ENCODE measurements at regions not wholly inside any gene's neighbourhood (a gene's known extent, or its start where the extent isn't known, plus 50 kb on each side); places are given as distances from the start of the nearest gene placed in this dataset.
"Not testable (repeated sequence)": the region's sequence is repeated elsewhere in the genome, so short reads cannot be mapped to it uniquely, and the experiment has no call there.

- DNase-seq (ENCODE audit: low spot score): no peak
Measured at GRCh38 chr4:38523524-38524448, 140.2 kb upstream of the KLF3 start.

- no peak for DNase-seq (ENCODE audit: low spot score)
Measured at GRCh38 chr4:38526412-38526811, 137.6 kb upstream of the KLF3 start.

DNA sequence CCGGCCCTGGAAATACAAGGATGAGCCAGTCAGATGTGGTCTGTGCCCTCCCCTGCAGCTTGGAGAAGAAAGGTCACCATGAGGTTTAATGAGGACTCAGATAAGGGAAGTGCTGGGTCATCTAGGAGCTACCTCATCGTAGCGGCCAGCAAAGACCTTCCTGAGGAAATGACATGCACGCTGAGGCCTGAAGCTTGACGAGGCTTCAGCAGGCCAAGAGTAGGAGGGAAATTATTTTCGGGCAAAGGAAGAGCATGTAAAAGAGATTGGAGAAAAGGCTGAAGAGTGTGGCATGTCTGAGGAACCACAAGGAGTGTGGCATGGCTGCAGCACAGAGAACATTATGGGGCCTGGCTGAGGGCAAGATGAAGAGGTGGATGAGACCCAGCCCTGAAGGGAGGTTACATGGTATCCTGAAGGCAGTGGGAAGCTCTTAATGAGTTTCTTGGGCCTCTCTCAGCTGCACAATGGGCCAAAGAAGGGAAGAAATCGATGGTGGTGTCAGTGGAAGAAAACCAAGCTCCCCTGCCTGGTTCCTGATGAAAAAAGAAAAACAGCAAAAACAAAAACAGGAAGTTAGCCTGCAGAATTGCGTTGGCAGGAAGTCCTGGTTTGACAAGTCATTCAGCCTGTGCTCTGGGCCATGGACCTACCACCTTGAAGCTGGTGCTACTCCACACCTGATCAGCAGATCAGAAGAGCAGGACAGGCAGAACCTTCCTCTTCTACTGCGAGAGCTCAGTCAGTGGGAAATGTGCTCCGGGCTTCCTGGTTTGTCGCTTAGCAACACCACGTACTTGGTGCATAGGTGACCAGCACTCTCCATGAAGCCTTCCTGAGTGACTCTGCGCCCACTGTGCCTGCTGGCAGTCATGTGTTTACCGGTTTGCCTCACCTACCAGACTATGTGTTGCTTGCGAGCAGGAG lies 134.5 kb upstream of the KLF3 start:
- DNase-seq (ENCODE audit: low spot score): no peak

DNA sequence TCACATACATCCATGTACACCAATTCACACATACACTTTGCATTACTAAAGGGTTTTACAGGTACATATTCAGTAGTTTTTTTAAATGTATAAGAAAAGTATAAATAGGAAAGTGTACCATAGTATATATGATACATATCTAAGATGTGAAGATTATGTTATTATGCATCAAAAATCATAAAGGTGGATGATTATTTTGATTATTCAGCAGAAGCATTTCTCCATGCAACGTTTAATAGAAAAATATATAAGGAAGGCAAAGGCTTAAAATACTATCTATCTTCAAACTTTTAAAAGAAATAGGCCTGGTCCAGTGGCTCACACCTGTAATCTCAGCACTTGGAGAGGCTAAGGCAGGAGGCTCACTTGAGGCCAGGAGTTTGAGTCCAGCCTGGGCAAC lies 133.5 kb upstream of the KLF3 start:
- no peak for DNase-seq (ENCODE audit: low spot score)

- DNase-seq (ENCODE audit: low spot score): no peak
Measured at GRCh38 chr4:38531141-38531727, 132.8 kb upstream of the KLF3 start.

- no peak for DNase-seq (ENCODE audit: low spot score)
Measured at GRCh38 chr4:38532908-38533499, 131.0 kb upstream of the KLF3 start.

GRCh38 chr4:38534344-38535045 lies 129.5 kb upstream of the KLF3 start:
- DNase-seq (ENCODE audit: low spot score): no peak

DNA sequence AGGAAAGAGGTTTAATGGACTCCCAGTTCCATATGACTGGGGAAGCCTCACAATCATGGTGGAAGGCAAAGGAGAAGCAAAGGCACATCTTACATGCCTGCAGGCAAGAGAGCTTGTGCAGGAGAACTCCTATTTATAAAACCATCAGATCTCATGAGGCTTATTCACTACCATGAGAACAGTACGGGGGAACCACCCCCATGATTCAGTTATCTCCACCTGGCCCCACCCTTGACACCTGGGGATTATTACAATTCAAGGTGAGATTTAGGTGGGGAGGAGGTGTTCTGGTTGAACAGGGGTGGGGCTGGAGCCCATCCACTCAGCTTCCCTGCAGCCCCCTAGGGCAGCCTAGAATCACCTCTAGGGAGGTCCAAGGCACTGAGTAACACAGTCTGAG lies 128.9 kb upstream of the KLF3 start:
- DNase-seq (ENCODE audit: low spot score): not testable (repeated sequence)

DNA sequence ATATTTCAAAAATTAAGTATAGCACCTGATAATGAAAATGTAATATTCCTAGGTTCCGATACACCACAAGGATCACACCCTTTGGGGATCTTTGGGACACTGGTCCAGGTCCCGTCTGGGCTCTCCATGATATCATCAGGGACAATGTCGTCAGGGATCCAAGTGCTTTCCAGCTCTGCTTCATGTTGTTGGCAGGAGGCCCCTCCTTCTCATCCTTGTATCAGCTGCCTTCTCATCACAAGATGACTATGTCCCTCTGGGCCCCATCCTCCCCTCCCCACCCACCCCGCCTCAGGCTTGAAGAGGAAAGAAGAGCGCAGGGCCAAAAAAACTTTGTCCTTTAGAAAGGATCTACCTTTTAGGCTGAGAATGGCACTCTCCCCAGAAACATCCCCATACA lies 128.3 kb upstream of the KLF3 start:
- no peak for DNase-seq (ENCODE audit: low spot score)

DNA sequence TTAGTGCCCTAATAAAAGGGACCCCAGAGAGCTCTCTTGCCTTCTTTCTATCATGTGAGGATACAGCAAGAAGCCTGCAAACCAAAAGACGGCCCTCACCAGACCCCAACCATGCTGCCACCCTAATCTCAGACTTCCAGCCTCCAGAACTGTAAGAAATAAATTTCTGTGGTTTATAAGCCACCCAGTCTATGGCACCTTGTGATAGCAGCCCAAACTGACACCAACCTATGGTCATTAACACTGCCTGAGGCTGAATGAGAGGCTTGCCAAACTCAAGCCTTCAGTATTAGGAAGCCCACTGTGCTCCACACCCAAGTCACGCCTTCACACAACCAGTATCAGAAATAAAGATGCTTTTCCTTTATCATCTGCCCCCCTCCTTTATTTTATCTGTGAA lies 127.3 kb upstream of the KLF3 start:
- DNase-seq (ENCODE audit: low spot score): no peak

GRCh38 chr4:38537666-38538065 lies 126.3 kb upstream of the KLF3 start:
- DNase-seq (ENCODE audit: low spot score): no peak

GRCh38 chr4:38538517-38538916 lies 125.5 kb upstream of the KLF3 start:
- DNase-seq (ENCODE audit: low spot score): no peak

DNA sequence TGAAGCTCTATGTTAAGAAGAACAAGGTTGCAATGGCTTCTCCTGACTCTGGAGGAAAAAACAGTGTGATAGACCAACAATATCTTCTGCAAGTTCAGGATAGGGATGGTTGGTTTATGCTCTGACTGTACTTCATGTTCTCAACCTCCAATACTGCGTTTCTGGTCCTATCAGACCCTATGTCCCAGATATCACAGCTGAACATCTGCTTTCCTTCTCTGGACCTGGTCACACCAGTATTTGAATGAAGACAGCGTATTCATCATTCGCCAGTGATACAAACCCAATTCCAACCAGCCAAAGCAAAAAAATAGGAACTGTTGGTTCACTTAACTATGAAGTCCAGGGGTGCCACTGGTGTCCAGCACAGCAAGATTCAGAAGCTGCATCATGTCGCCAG lies 124.5 kb upstream of the KLF3 start:
- no peak for DNase-seq (ENCODE audit: low spot score)

DNA sequence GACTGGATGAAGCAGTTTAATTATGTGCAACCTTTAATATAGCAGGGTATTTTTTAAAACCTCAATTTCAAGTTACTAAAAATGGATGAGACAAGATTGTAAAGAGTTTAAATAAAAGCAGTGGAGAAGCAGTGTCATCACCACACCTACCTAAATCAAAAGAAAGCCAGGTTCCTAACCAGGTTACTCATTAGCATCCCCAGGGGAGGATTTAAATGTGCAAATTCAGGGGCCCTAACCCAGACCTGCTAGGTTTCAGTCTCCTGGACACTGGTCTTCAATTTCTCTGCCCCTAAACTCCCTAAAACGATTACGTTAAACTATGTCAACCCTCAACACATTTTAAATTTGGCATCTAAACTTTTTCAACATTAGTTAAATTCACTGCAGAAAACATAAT lies 116.9 kb upstream of the KLF3 start:
- no peak for DNase-seq (ENCODE audit: low spot score)

DNA sequence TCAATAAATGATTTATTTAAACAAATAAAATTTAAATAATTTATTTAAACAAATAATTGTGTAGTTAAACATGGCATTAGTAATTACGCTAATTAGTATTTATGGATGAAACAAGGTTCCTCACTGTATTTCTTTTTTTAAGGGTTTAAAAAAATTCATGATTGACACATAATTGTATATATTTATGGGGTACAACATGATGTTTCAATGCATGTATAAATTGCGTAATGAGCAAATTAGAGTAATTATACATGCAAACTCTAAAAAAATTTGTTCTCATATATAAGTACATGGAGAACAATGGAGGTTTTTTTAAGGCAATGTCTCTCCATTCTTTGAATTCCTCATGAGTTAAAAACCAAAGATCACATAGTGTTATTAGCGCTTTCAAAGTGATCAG lies 115.7 kb upstream of the KLF3 start:
- no peak for DNase-seq (ENCODE audit: low spot score)

DNA sequence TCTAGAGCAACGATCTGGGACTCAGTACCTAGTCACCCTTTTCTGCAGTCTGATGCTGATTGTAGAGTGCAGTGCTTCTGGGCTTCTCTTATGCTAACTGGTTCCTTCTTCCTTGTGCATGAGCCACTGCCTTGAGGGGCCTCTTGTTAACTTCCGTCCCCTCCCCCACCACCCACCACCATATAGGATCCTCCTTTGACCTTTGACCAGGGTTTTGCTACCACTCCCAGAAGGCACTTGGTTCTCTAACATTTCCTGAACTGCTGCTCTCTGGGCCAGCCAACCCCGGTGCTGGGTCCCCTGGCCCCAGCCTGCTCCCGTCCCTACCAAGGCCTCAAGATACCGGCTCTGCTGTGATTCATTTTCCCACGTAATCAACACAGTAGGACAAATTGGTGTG lies 104.6 kb upstream of the KLF3 start:
- DNase-seq (ENCODE audit: low spot score): no peak

DNA sequence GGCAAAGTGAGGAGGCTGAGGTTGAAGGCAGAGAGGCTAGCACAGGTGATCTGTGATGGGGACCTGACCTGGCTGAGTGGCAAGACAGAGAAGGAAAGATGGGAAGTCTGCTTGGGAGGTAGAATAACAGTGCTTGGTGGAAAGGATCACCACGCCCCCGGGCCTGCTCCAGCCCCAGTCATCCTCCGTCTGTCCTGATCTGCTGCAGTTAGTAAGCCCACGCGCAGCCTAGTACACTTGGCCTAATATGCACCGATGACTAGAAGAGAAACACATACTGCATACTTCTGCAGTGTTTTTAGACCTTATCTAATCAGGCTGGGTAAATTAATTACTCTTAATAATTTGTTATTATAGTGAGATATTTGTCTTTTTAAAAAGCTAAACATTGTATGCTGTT lies 103.7 kb upstream of the KLF3 start:
- DNase-seq (ENCODE audit: low spot score): no peak

DNA sequence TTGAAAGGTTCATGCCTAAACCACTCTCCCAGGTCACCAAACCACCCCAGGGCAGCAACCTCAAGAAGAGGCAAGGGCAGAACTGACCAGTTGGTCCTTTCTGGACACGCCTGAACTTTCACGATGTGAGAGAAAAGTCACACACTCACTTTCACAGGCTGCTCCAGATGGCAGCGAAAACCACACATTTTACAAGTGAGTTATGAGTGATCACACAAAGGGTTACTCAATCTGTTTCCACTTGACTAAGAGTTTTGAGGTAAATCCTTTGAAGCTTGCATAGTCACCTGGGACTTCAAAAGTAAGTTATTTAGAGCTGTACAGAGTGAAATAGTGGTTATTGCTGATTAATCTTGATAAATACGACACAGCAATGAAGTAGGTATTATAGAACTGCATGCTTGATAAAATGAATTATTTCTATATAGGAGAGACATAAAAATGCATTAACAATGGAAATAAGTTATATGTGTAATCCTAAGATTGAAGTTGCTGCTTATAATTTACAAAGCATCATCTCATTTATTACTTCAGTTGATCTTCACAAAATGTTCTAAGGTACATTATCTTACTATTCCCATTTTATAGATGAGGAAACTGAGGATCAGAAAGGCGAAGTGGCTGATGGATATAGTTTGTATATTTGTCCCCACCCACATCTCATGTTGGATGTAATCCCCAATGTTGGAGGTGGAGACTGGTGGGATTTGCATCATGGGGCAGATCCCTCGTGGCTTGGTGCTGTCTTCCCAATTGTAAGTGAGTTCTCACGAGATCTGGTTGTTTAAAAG lies 103.0 kb upstream of the KLF3 start:
- DNase-seq (ENCODE audit: low spot score): no peak

DNA sequence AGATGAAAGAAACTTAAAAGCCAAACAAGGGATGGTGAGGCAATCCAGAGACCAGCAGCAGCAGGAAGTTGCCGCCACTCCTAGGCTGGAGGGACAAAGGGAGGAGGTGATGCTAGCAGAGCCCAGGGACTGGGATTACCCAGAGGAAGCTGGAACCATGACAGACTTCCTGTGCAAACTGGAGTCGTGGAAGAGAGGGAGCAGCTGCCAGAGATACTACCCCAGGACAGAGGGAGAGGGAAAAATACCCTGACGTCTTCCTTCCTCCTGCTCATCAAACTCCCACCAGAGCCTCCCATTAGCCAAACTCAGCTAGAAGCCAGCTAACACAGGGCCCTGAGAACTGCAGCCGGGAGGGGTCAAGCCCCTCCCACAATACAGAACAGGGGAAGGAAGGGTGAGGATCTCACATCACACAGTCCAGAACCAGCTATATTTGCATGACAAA lies 101.2 kb upstream of the KLF3 start:
- no peak for DNase-seq (ENCODE audit: low spot score)

DNA sequence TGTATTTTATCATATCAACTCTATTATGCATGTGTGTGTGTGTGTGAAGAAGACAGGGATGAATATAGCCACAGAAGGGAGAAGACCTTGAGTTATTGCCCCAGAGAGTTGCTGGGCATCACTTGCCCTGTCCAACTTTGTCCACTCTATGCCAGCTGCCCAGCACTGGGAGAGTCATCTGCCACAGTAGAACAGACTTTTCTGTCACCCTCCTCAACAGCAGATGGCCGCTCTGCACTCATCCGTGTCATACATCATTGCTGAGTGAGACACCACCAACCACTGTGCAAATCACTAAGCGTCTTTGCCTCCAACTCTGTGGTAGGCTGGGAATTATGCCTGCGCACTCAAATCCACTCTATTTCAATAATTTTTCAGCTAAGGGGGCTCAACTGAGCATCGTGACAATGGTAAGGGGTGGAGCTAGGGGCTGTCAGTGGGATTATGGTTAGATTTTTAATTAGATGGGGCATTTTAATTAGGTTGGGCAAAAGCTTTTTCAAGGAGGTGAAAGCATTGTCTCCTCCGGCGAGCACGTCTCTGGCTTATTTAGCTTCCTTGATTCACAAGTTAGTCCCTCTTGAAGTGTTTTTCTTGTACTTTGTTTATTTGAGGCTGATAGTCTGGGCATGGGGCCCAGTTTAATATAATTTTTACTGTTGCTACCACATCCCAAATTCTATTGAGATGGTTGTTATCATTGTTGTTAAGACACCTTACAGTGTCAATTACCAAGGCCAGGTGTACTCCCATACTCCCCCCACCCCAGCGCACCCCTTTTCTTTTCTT lies 100.1 kb upstream of the KLF3 start:
- no peak for DNase-seq (ENCODE audit: low spot score)

All from AG08396 (cell line).